Breast epithelium (tissue), 3 donors: ENCODE measurements at regions not wholly inside any gene's neighbourhood (a gene's known extent, or its start where the extent isn't known, plus 50 kb on each side); places are given as distances from the start of the nearest gene placed in this dataset.

Source experiments
- CTCF ChIP-seq, 3 donors: fragments of 450-650 bp; IDR thresholded peaks; one replicate each; pipeline ENCODE4 v1.5.1; 2016 to 2017; ENCODE audit warnings: antibody characterized with exemption in 3 of 3, mild to moderate bottlenecking in 3 of 3, moderate library complexity in 3 of 3
- POLR2A ChIP-seq: fragments of 450-650 bp; IDR thresholded peaks from one replicate; pipeline ENCODE4 v1.6.1; 2016; ENCODE audit warnings: antibody characterized with exemption, mild to moderate bottlenecking, moderate library complexity

- no peak for TF ChIP-seq CTCF (IDR thresholded peaks at IDR 0.05)
- TF ChIP-seq POLR2A = no peak
Measured at GRCh38 chr1:71156590-71156989, 75.8 kb upstream of the ZRANB2 start.
